Epithelial cell of proximal tubule (primary cell): ENCODE measurements at regions not wholly inside any gene's neighbourhood (a gene's known extent, or its start where the extent isn't known, plus 50 kb on each side); places are given as distances from the start of the nearest gene placed in this dataset.
A peak's percentile ranks its signal among the peaks of the same experiment; 100 is the strongest.

ENCODE experiments used
- DNase-seq: peaks from one replicate; pipeline ENCODE4 v3.0.0-alpha.2; 2011; ENCODE audit warnings: low read depth
- H3K4me3 ChIP-seq: 2 replicates; pipeline ENCODE4 v1.5.1; 2011; ENCODE audit warnings: low read depth, mild to moderate bottlenecking, low read length
- CTCF ChIP-seq: conservative IDR thresholded peaks from 2 replicates; pipeline ENCODE4 v1.5.1; 2012; ENCODE audit warnings: low read depth, mild to moderate bottlenecking, low read length

GRCh38 chr20:2203436-2203835, 92.4 kb upstream of the TGM3 start:
- no peak overlapping the region for H3K4me3 ChIP-seq
- no peak for TF ChIP-seq CTCF
- DNase-seq, result no peak

GRCh38 chr20:2204021-2204420, 91.8 kb upstream of the TGM3 start:
- DNase-seq, result no peak
- no peak overlapping the region for H3K4me3 ChIP-seq
- no peak for TF ChIP-seq CTCF

DNA sequence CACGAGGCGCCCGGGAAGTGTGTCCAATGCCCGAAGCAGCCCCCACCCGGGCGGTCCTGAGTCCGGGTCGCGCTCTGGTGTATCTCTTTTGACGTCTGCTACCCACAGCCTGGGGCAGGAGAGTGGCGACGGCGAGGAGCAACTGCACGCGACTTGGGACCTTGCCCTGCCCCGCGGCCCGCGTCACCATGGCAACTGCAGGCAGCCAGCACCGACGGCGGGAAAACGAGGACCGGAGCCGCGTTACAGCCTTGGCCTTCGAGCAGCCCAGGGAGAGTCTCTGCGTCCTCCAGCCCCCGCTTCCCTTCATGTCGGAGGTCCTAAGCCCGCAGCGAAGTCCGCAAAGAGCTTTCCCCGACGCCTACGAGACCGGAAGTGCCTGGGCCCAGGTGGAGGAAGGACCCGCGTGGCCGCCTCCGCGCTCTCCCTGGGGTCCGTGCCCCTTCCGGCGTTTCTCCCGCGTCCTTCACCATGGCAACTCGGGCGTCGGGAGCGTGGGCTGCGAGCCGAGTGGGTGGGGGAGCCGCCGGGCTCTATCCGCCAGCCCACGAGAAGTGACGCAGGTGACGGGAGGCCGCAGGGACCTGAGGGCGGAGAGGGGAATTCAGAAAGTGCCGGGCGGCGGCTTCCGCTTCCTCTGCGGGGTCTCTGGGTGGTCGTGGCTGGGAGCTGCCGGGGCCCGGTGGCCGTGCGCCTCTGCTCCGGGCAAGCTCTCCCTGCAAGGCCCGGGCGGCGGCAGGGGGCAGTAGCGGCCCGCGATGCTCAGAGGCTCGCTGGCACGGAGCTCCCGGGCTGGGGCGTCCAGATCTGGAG, 88.6 kb upstream of the TGM3 start:
- no peak for DNase-seq
- TF ChIP-seq CTCF, result peak; percentile 76

DNA sequence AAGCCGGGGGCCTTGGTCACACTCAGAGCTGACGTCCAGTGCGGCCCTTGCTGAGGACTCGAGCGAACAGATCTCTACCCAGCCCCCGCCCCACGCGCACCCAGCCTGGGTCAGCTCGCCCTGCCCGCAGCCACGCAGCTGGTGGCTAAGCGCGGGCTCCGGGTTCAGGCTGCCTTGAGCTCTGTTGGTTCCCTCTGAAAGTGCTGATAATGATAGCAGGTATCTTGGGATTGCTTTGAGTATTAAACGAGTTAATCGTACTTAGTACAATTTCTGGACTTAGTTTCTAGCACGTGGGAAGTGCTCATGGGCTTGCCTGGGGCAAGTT, 88.1 kb upstream of the TGM3 start:
- no peak for DNase-seq
- no peak for TF ChIP-seq CTCF
- peak overlapping the region; percentile 61 for H3K4me3 ChIP-seq

More for the DNA sequence above, 88.6 kb upstream of the TGM3 start:
- peak overlapping the region; percentile 61 for H3K4me3 ChIP-seq

DNA sequence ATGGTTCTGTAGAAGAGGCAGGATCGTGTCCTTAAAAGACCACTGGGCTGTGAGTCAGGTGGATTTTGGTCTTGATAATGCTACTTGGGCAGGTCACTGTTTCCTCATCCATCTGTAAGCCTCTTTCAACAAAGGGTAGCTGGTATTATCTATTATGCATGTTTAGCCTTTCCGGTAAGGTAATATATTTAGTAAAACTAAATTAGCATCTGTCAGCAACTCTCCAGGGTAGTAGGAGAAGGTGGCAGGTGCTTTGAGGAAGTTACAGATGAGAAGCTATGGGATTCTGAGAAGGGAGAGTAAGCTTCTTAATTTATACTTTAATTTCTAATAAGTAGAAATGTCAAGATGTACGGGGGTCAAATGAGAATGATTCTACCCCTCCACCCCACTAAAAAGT, 86.9 kb upstream of the TGM3 start:
- H3K4me3 ChIP-seq, result no peak overlapping the region
- DNase-seq, result no peak
- TF ChIP-seq CTCF, result no peak

GRCh38 chr20:2210646-2211552, 84.9 kb upstream of the TGM3 start:
- no peak overlapping the region for H3K4me3 ChIP-seq
- no peak for DNase-seq
- no peak for TF ChIP-seq CTCF
